ENCODE measurements at regions not wholly inside any gene's neighbourhood (a gene's known extent, or its start where the extent isn't known, plus 50 kb on each side); places are given as distances from the start of the nearest gene placed in this dataset.

GRCh38 chr10:61170594-61170993 lies 226.6 kb upstream of the RHOBTB1 start:
- no peak for TF ChIP-seq ELF4 (CRISPR knock-in tag; IDR thresholded peaks at IDR 0.05; ENCODE audit: low read depth)
- no peak for TF ChIP-seq NR1H2 (CRISPR knock-in tag; IDR thresholded peaks at IDR 0.05)
- TF ChIP-seq CTCF (IDR thresholded peaks at IDR 0.05) = no peak
- no peak for TF ChIP-seq ATF3 (CRISPR knock-in tag; conservative IDR thresholded peaks at IDR 0.05)
- no peak for TF ChIP-seq CREB1 (CRISPR knock-in tag; IDR thresholded peaks at IDR 0.05)
- TF ChIP-seq ZNF281 (CRISPR knock-in tag; IDR thresholded peaks at IDR 0.05) = no peak
- no peak for TF ChIP-seq GRHL2 (CRISPR knock-in tag; IDR thresholded peaks at IDR 0.05; ENCODE audit: insufficient replicate concordance, severe bottlenecking)
- no peak for TF ChIP-seq JUN (CRISPR knock-in tag; IDR thresholded peaks at IDR 0.05)
- TF ChIP-seq MXD4 (CRISPR knock-in tag; IDR thresholded peaks at IDR 0.05; ENCODE audit: borderline replicate concordance) = no peak
- TF ChIP-seq SMAD3 (CRISPR knock-in tag; IDR thresholded peaks at IDR 0.05; ENCODE audit: borderline replicate concordance) = no peak
